GM21737 (cell line): ENCODE measurements at regions not wholly inside any gene's neighbourhood (a gene's known extent, or its start where the extent isn't known, plus 50 kb on each side); places are given as distances from the start of the nearest gene placed in this dataset.
"Not testable (repeated sequence)": the region's sequence is repeated elsewhere in the genome, so short reads cannot be mapped to it uniquely, and the experiment has no call there.

ENCODE experiments used
- ATAC-seq: cut with Tn5 transposase; IDR thresholded peaks from one replicate; pipeline ENCODE4 v1.9.1; 2021; ENCODE audit warnings: mild to moderate bottlenecking, moderate library complexity; ENCODE audit not compliant: unreplicated experiment

DNA sequence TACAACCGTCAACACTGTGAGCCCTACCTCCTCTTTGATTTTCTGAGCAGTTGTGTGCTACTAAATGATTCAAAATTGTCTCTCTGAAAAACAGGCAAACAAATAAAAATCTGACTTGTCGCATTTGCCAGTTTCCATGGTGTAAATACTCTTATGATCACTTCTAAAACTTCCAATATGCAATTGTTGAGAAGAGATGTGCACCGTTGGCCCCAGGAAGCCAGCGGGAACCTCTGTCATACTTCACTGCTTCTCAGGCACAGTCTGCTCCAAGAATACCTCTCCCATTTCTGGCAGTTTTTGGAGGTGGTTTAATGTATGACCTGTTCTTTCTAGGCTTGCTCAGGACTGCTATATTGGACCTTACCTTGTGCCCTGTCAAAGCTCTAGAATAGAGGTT is 196.0 kb upstream of the NCAM2 start:
- no peak for ATAC-seq

DNA sequence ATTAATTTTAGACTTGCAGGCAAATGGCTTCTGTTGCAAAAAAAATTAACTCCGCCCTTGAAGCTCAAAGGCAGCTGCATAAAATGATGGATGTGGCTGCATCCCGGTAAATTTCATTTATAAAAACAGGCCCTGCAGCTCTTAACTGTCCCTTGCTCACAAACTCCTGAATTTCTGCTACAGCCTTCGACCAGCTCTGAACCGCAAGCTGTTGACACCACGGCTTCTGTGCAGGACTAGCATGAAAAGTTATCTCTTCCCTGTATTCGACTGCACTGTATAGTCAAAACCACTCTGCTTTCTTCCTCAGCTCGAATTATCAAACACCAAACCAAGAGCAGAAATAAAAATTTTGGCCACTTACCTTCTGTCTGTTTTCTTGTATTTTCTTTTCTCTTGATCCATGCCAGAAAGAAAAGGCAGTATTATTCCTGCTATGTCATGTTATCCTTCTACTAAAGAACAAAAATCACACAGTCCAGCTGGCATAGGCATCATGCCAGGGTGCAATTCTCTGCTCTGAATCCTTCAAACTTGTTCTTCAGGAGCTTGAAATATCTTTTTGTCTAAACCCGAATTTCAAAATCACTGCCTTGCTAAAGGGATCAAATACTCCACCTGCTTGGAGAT is 195.5 kb upstream of the NCAM2 start:
- no peak for ATAC-seq

DNA sequence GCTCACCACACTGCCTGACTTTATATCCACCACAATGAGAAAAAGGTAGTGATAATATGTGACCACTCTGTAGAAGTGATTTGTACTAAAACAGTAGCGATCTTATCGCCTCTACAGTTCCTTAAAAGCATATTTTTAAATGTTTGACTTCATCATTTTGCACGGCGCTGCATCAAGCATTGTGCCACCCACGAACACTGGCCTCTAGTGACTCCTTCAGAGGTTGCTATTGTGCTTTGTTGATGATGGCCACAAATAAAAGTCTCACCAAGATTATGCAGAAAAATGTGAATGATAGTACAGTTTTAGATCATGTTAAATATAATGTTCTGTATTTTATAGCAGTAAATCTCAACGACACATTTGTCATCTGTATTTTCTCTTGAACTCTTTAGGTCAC is 186.5 kb upstream of the NCAM2 start:
- no peak for ATAC-seq

DNA sequence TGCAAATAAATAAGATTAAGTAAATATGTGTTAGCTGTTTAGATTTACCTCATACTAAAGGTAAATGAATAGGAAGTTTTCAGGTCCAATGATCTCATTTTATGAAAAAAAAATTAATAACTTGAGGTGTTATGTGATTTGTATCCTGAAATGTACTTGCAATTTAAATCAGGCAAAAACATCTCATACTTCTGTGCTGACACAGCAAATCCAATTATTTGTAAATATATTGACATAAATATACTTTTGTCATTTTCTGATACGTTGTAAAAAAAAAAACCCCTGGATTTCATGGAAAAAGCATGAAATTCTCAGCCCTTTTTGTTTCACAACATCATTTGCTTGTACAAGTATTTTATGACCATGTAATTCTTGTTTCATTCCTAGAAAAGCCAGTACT is 184.1 kb upstream of the NCAM2 start:
- ATAC-seq, result no peak

- no peak for ATAC-seq
Measured at GRCh38 chr21:20822666-20823065, 175.5 kb upstream of the NCAM2 start.

DNA sequence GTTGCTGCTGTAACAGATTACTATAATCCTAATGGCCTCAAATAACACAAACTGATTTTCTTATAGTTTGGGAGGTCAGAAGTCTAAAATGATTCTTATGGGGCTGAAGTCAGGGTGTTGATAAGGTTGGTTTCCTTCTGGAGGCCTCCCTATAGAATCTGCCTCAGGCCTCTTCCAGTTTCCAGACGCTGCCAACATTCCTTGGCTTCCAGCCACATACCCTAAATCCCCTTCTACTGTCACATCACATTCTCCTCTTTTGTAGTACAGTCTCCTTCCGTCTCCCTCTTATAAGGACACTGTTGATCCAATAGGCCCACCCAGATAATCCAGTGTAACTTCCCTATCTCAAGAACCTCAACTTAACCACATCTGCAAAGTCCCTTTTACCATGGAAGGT is 145.3 kb upstream of the NCAM2 start:
- no peak for ATAC-seq

- no peak for ATAC-seq
Measured at GRCh38 chr21:20856926-20857325, 141.3 kb upstream of the NCAM2 start.

DNA sequence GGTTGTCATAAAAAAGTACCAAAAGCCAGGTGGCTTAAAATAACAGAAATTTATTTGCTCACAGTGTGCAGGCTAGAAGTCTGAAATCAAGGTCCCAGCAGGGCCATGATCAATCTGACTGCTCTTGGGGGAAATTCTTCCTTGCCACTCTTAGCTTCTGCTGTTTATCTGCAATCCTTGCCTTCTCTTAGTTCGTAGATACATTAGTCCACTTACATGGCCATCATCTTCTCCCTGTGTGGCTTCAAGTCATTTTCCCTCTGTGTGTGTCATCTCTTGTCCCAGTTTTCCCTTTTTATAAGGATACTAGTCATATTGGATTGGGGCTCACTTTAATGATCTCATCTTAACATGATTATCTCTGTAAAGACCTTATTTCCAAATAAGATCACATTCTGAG is 124.0 kb upstream of the NCAM2 start:
- ATAC-seq, result no peak

GRCh38 chr21:20875742-20876141 is 122.5 kb upstream of the NCAM2 start:
- no peak for ATAC-seq

DNA sequence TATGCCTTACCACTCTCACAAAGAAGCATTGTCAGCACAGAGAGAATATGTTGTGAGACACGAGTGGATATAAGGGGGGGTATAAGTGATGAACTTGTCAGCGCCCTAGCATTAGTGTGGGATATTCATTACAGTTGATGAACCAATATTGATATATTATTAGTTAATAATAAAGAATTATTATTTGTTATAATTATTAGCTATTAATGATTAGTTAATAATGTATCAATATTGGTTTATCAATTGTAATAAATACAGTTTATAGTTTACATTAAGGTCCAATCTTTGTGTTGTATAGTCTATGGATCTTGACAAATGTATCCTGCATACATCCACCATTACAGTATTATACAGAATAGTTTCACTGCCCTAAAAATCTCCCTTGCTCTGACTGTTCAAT is 120.2 kb upstream of the NCAM2 start:
- no peak for ATAC-seq

GRCh38 chr21:20882462-20883407 is 115.5 kb upstream of the NCAM2 start:
- ATAC-seq, result no peak

GRCh38 chr21:20883408-20883800 is 114.8 kb upstream of the NCAM2 start:
- ATAC-seq, result no peak

DNA sequence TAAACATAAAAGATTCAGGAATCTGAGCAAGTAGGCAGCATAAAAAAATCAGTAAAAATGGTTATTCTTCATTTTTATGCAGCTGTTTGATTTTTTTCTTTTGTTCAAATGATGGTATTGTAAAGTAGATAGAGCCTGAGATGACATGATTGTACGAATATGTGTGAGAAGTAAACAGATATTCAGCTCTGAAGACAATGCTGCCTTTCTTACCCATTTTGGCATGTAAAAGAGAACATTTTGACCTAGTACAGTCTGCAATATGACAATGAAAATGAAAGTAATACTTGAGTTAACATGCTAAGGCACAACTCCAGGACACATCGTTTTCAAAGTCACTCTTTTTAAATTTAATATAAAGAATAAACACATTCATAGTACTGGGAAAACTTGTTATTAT is 95.7 kb upstream of the NCAM2 start:
- ATAC-seq, result no peak

- ATAC-seq, result no peak
Measured at GRCh38 chr21:20902998-20903397, 95.2 kb upstream of the NCAM2 start.

DNA sequence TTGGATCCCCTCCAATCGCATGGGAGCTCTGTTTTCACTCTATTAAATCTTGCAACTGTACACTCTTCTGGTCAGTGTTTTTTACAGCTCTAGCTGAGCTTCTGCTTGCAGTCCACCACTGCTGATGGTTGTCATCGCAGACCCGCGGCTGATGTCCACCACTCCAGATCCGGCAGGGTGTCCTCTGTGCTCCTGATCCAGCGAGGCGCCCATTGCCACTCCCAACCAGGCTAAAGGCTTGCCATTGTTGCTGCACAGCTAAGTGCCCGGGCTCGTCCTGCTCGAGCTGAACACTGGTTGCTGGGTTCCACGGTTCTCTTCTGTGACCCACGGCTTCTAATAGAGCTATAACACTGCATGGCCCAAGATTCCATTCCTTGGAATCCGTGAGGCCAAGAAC is 70.7 kb upstream of the NCAM2 start:
- ATAC-seq, result not testable (repeated sequence)

DNA sequence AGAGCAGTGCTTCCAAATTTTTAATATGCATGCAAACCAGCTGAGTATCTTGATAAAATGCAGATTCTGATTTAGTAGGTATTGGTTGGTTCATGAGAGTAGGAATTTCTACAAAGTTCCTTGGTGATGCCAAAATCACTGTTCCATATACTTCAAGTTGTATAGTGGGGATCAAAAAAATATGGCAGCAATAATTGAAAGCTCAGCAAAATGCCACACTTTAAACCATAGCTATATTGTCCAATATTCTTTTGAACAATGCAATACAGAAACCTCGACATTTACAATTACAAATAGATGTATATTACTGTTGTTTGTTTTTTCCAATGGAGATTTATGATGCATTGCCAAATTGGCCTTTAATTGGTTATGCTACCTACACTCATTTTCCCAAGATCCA is 55.7 kb upstream of the NCAM2 start:
- ATAC-seq, result no peak

DNA sequence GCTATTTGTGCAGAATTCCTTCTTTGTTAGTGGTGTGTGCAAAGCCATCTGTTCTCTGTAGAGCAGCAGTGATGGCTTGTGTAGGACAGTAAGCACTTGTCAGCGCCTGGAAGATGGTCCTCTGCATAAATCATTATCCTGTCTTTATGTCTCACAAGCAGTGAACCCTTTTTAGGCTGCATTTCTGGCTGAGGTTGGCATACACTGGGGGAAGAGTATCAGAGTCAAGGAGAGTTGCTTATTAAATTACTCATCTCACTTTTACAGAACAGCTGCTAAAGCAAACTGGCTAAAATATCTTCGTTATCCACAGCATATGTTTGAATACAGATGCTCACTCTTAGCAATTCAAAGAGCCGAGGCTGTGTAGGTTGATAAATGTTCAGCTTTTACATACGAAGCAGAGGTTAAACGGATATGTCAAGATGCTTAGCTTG is 54.6 kb upstream of the NCAM2 start:
- ATAC-seq, result no peak

DNA sequence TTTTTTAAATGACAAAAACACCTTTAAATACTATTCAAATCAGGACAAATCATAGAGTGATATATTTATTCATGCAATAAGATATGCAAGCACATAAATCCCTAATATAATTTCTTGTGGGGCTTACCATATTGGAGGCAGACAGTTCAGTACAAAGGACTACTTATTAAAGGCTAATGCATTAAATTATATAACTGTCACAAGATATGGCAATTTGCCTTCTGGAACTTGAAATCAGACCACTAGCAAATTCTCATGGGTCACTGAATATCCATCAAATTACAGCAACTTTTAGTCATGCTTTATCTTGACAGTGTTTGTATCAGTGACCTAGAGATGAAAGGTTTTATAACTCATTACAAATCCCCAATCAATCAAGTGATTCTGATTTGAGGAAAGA is 54.1 kb upstream of the NCAM2 start:
- no peak for ATAC-seq

- no peak for ATAC-seq
Measured at GRCh38 chr21:20946701-20947100, 51.5 kb upstream of the NCAM2 start.
